Lower leg skin (tissue), 4 donors: ENCODE measurements at regions not wholly inside any gene's neighbourhood (a gene's known extent, or its start where the extent isn't known, plus 50 kb on each side); places are given as distances from the start of the nearest gene placed in this dataset.

Experiments
- DNase-seq, 2 donors: peaks; one replicate each; pipeline ENCODE4 v3.0.0-alpha.2; 2019; ENCODE audit warnings: low spot score in 2 of 2
- H3K4me3 ChIP-seq: fragments of 200-600 bp; sonication (generic); 2 replicates; pipeline ENCODE4 v1.5.1; 2017; ENCODE audit warnings: mild to moderate bottlenecking, low read depth; ENCODE audit not compliant: poor library complexity, severe bottlenecking
- CTCF ChIP-seq, 3 donors: fragments of 450-650 bp; IDR thresholded peaks; one replicate each; pipeline ENCODE4 v1.5.1; 2016; ENCODE audit warnings: antibody characterized with exemption in 3 of 3, mild to moderate bottlenecking in 3 of 3, moderate library complexity in 2 of 3
- POLR2A ChIP-seq, 2 donors: fragments of 450-650 bp; IDR thresholded peaks; one replicate each; pipeline ENCODE4 v1.6.1; 2016 to 2017; ENCODE audit warnings: antibody characterized with exemption in 2 of 2, mild to moderate bottlenecking in 1 of 2, moderate library complexity in 1 of 2
- WGBS, 2 donors: methylation state at CpG; one replicate each; pipeline ENCODE4 v1.1.5; 2018; 5-methylcytosine and 5-hydroxymethylcytosine counted together
- intact Hi-C: fragments of 100-400 bp; cut with DNase I; formaldehyde crosslinking; loops from one replicate; pipeline ENCODE4 v1.15.0; 2023; ENCODE audit warnings: low total_unique reads

GRCh38 chr18:75612456-75612855 lies 185.0 kb upstream of the SMIM21 start:
- 12 to 15% methylated on average over 5 of the region's 5 CpGs for WGBS, 2 donors
- TF ChIP-seq POLR2A (IDR thresholded peaks at IDR 0.05) (no peak), CTCF (IDR thresholded peaks at IDR 0.05) (no peak)
- H3K4me3 ChIP-seq, result no peak overlapping the region
- DNase-seq, result no peak
- intact Hi-C loops, result no loop called here

GRCh38 chr18:75607701-75608100 lies 180.2 kb upstream of the SMIM21 start:
- 50 to 51% methylated on average over 2 of the region's 2 CpGs for WGBS, 2 donors
- no peak for DNase-seq
- H3K4me3 ChIP-seq, result no peak overlapping the region
- intact Hi-C loops, result no loop called here
- TF ChIP-seq POLR2A (IDR thresholded peaks at IDR 0.05), result no peak
- no peak for TF ChIP-seq CTCF (IDR thresholded peaks at IDR 0.05)

GRCh38 chr18:75592527-75592926 lies 165.0 kb upstream of the SMIM21 start:
- no peak for TF ChIP-seq CTCF (IDR thresholded peaks at IDR 0.05)
- TF ChIP-seq POLR2A (IDR thresholded peaks at IDR 0.05), result no peak
- 92 to 96% methylated on average over 3 of the region's 3 CpGs for WGBS, 2 donors
- intact Hi-C loops, result no loop called here

GRCh38 chr18:75588412-75588811 lies 160.9 kb upstream of the SMIM21 start:
- TF ChIP-seq CTCF (IDR thresholded peaks at IDR 0.05), result no peak
- no peak overlapping the region for H3K4me3 ChIP-seq
- intact Hi-C loops, result no loop called here
- no peak for DNase-seq
- WGBS, 2 donors, result 92 to 93% methylated on average over 16 of the region's 16 CpGs

More at GRCh38 chr18:75592527-75592926, 165.0 kb upstream of the SMIM21 start:
- DNase-seq, result no peak
- H3K4me3 ChIP-seq, result no peak overlapping the region

- TF ChIP-seq POLR2A (IDR thresholded peaks at IDR 0.05) (no peak), CTCF (IDR thresholded peaks at IDR 0.05) (no peak)
- H3K4me3 ChIP-seq, result no peak overlapping the region
- DNase-seq, result no peak
- intact Hi-C loops, result no loop called here
- 55 to 63% methylated on average over 6 of the region's 6 CpGs for WGBS, 2 donors
Observed at GRCh38 chr18:75587131-75587530, 159.6 kb upstream of the SMIM21 start.

- no peak for TF ChIP-seq CTCF (IDR thresholded peaks at IDR 0.05)
- no peak for TF ChIP-seq POLR2A (IDR thresholded peaks at IDR 0.05)
- WGBS, 2 donors, result 80 to 91% methylated on average over 9 of the region's 9 CpGs
- no peak overlapping the region for H3K4me3 ChIP-seq
- no peak for DNase-seq
- intact Hi-C loops, result no loop called here
Observed at GRCh38 chr18:75586130-75586889, 158.8 kb upstream of the SMIM21 start.
